OCI-LY3 (cell line): ENCODE measurements at regions not wholly inside any gene's neighbourhood (a gene's known extent, or its start where the extent isn't known, plus 50 kb on each side); places are given as distances from the start of the nearest gene placed in this dataset.

Experiments
- CTCF ChIP-seq: fragments of 200-600, 300-600 bp; sonication (generic); IDR thresholded peaks from 2 replicates; pipeline ENCODE4 v1.5.1; 2014; ENCODE audit warnings: antibody characterized with exemption, low read length, low read depth
- EZH2phosphoT487 ChIP-seq: fragments of 200-600 bp; shearing (Covaris generic); IDR thresholded peaks from 2 replicates; pipeline ENCODE4 v1.6.1; 2018; ENCODE audit warnings: antibody characterized with exemption, mixed run types, low read depth

GRCh38 chr11:13126430-13126829 is 117.3 kb downstream of the RASSF10 start:
- TF ChIP-seq CTCF = no peak
- TF ChIP-seq EZH2phosphoT487 = no peak
